ENCODE measurements at regions not wholly inside any gene's neighbourhood (a gene's known extent, or its start where the extent isn't known, plus 50 kb on each side); places are given as distances from the start of the nearest gene placed in this dataset.
"Not testable (repeated sequence)": the region's sequence is repeated elsewhere in the genome, so short reads cannot be mapped to it uniquely, and the experiment has no call there.

GRCh38 chr4:1547131-1547855 lies 136.8 kb downstream of the FAM53A start:
- DNase-seq (ENCODE audit: low spot score in 2 of 2) (no peak), FAIRE-seq (no peak)

- DNase-seq (ENCODE audit: low spot score in 2 of 2) (no peak), FAIRE-seq (no peak)
Measured at GRCh38 chr4:1544861-1545281, 138.6 kb upstream of the NKX1-1 start.

- not testable (repeated sequence) for FAIRE-seq; DNase-seq (ENCODE audit: low spot score in 2 of 2)
Measured at GRCh38 chr4:1544435-1544834, 138.2 kb upstream of the NKX1-1 start.

- FAIRE-seq: no peak
Measured at GRCh38 chr4:1543976-1544375, 137.7 kb upstream of the NKX1-1 start.

GRCh38 chr4:1543561-1543960 lies 137.3 kb upstream of the NKX1-1 start:
- FAIRE-seq (no peak), DNase-seq (ENCODE audit: low spot score in 2 of 2) (no peak)

More at GRCh38 chr4:1543976-1544375, 137.7 kb upstream of the NKX1-1 start:
- DNase-seq (ENCODE audit: low spot score in 2 of 2): no peak

- FAIRE-seq (no peak), DNase-seq (ENCODE audit: low spot score in 2 of 2) (no peak)
Measured at GRCh38 chr4:1542516-1543320, 136.5 kb upstream of the NKX1-1 start.

- FAIRE-seq: no peak
Measured at GRCh38 chr4:1542226-1542490, 135.9 kb upstream of the NKX1-1 start.

GRCh38 chr4:1541449-1542225 lies 135.4 kb upstream of the NKX1-1 start:
- FAIRE-seq: no peak

More at GRCh38 chr4:1542226-1542490, 135.9 kb upstream of the NKX1-1 start:
- DNase-seq (ENCODE audit: low spot score in 2 of 2): no peak

GRCh38 chr4:1540601-1541375 lies 134.5 kb upstream of the NKX1-1 start:
- DNase-seq (ENCODE audit: low spot score in 2 of 2): no peak
- FAIRE-seq: no peak

More at GRCh38 chr4:1541449-1542225, 135.4 kb upstream of the NKX1-1 start:
- DNase-seq (ENCODE audit: low spot score in 2 of 2): no peak

- DNase-seq (ENCODE audit: low spot score in 2 of 2) (no peak), FAIRE-seq (no peak)
Measured at GRCh38 chr4:1539859-1540600, 133.8 kb upstream of the NKX1-1 start.

GRCh38 chr4:1538941-1539772 lies 132.9 kb upstream of the NKX1-1 start:
- DNase-seq (ENCODE audit: low spot score in 2 of 2) (no peak), FAIRE-seq (no peak)

- FAIRE-seq (no peak), DNase-seq (ENCODE audit: low spot score in 2 of 2) (no peak)
Measured at GRCh38 chr4:1538096-1538410, 131.8 kb upstream of the NKX1-1 start.

- DNase-seq (ENCODE audit: low spot score in 2 of 2): no peak
- no peak for FAIRE-seq
Measured at GRCh38 chr4:1537410-1538095, 131.3 kb upstream of the NKX1-1 start.

GRCh38 chr4:1536579-1537409 lies 130.6 kb upstream of the NKX1-1 start:
- FAIRE-seq: no peak
- DNase-seq (ENCODE audit: low spot score in 2 of 2): no peak

- DNase-seq (ENCODE audit: low spot score in 2 of 2): no peak
Measured at GRCh38 chr4:1535926-1536578, 129.8 kb upstream of the NKX1-1 start.

GRCh38 chr4:1534876-1535526 lies 128.8 kb upstream of the NKX1-1 start:
- DNase-seq (ENCODE audit: low spot score in 2 of 2) (no peak), FAIRE-seq (no peak)

More at GRCh38 chr4:1535926-1536578, 129.8 kb upstream of the NKX1-1 start:
- FAIRE-seq: no peak
